ENCODE measurements at regions not wholly inside any gene's neighbourhood (a gene's known extent, or its start where the extent isn't known, plus 50 kb on each side); places are given as distances from the start of the nearest gene placed in this dataset.

GRCh38 chr6:165985281-165985805 lies 182.3 kb downstream of the TBXT start:
- DNase-seq: no peak

GRCh38 chr6:165984729-165985275 lies 182.8 kb downstream of the TBXT start:
- no peak for DNase-seq

- no peak for DNase-seq
These were observed 184.3 kb downstream of the TBXT start for GRCh38 chr6:165983112-165984072.

GRCh38 chr6:165978476-165978875 lies 189.2 kb downstream of the TBXT start:
- DNase-seq: no peak

- DNase-seq: no peak
These were observed 191.0 kb downstream of the TBXT start for GRCh38 chr6:165976684-165977083.

GRCh38 chr6:165974817-165975216 lies 192.8 kb downstream of the TBXT start:
- DNase-seq: no peak

GRCh38 chr6:165973473-165973872 lies 194.2 kb downstream of the TBXT start:
- DNase-seq: no peak

GRCh38 chr6:165972139-165972802 lies 195.4 kb downstream of the TBXT start:
- no peak for DNase-seq

- no peak for DNase-seq
These were observed 196.4 kb downstream of the TBXT start for GRCh38 chr6:165971202-165971601.

- DNase-seq: no peak
These were observed 197.7 kb downstream of the TBXT start for GRCh38 chr6:165970001-165970400.

GRCh38 chr6:165969184-165969583 lies 198.5 kb downstream of the TBXT start:
- no peak for DNase-seq

- no peak for DNase-seq
These were observed 199.2 kb downstream of the TBXT start for GRCh38 chr6:165968408-165968807.

- DNase-seq: no peak
These were observed 199.7 kb downstream of the TBXT start for GRCh38 chr6:165967810-165968407.

GRCh38 chr6:165963750-165964149 lies 203.9 kb downstream of the TBXT start:
- no peak for DNase-seq

GRCh38 chr6:165962366-165962765 lies 205.3 kb downstream of the TBXT start:
- DNase-seq: no peak

GRCh38 chr6:165961233-165961632 lies 206.4 kb downstream of the TBXT start:
- no peak for DNase-seq

- DNase-seq: no peak
These were observed 207.0 kb downstream of the TBXT start for GRCh38 chr6:165960695-165961094.

GRCh38 chr6:165959627-165960026 lies 208.0 kb downstream of the TBXT start:
- no peak for DNase-seq

GRCh38 chr6:165956874-165957273 lies 210.8 kb downstream of the TBXT start:
- no peak for DNase-seq

- DNase-seq: no peak
These were observed 215.1 kb downstream of the TBXT start for GRCh38 chr6:165952514-165952913.

GRCh38 chr6:165950316-165950715 lies 217.3 kb downstream of the TBXT start:
- no peak for DNase-seq

GRCh38 chr6:165949324-165949723 lies 218.3 kb downstream of the TBXT start:
- DNase-seq: no peak

- DNase-seq: no peak
These were observed 223.6 kb downstream of the TBXT start for GRCh38 chr6:165944002-165944466.

All from stimulated activated CD4-positive, alpha-beta T cell treated with anti-CD3 and anti-CD28 coated beads, Interleukin-4, amount 100 ng/mL, for 4 hours (primary cell).